OCI-LY1 (cell line): ENCODE measurements at regions not wholly inside any gene's neighbourhood (a gene's known extent, or its start where the extent isn't known, plus 50 kb on each side); places are given as distances from the start of the nearest gene placed in this dataset.

Experiments
- EZH2 ChIP-seq: fragments of 200-600 bp; sonication (generic), shearing (Covaris generic); IDR thresholded peaks from 2 replicates; pipeline ENCODE4 v1.8.0; 2017; ENCODE audit warnings: borderline replicate concordance, mixed run types, mild to moderate bottlenecking, antibody characterized with exemption, low read length, moderate library complexity, mixed read lengths
- TF ChIP-seq, protein P1 (sequence below): fragments of 200-600 bp; sonication (generic), shearing (Covaris generic); IDR thresholded peaks from 2 replicates; pipeline ENCODE4 v1.5.1; 2017; ENCODE audit warnings: mild to moderate bottlenecking, antibody characterized with exemption, low read length, moderate library complexity, mixed read lengths

- TF ChIP-seq, protein P1, sequence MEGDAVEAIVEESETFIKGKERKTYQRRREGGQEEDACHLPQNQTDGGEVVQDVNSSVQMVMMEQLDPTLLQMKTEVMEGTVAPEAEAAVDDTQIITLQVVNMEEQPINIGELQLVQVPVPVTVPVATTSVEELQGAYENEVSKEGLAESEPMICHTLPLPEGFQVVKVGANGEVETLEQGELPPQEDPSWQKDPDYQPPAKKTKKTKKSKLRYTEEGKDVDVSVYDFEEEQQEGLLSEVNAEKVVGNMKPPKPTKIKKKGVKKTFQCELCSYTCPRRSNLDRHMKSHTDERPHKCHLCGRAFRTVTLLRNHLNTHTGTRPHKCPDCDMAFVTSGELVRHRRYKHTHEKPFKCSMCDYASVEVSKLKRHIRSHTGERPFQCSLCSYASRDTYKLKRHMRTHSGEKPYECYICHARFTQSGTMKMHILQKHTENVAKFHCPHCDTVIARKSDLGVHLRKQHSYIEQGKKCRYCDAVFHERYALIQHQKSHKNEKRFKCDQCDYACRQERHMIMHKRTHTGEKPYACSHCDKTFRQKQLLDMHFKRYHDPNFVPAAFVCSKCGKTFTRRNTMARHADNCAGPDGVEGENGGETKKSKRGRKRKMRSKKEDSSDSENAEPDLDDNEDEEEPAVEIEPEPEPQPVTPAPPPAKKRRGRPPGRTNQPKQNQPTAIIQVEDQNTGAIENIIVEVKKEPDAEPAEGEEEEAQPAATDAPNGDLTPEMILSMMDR, result no peak
- no peak for TF ChIP-seq EZH2
Observed at GRCh38 chr14:98919434-98919833, 352.6 kb downstream of the BCL11B start.
